ENCODE measurements at regions not wholly inside any gene's neighbourhood (a gene's known extent, or its start where the extent isn't known, plus 50 kb on each side); places are given as distances from the start of the nearest gene placed in this dataset.

DNA sequence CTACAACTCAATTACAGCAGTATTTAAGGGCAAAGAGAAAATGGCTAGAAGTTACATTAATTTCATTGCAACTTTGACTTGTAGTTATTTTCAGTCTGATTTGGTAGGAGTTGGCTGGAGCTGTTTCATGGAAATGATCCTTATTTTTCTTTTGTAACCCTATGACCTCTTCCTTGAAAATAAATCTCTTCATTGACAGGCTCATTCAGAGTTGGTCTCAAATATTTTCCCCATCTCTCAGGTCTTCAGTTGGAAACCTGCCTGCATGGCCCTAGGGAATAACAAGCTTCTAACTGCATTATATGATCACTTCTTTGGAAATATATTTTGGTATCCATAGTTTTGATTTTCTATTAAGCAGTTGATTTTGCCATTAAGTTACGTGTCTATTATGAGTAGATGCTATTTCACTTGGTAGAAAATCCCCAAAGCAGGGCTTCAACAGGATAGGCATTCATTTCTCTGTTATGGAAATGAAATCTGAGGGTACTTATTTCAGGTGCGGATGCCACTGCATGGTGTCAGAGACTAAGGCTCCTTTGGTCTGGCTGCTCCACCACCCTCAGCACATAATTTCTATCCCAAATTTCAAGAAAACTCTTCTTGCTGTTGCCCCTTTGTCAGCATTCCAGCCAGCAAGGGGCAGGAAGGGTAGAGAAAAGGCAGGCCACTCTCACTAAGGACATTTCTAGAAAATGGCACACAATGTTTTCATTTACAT lies 502.5 kb downstream of the SPRY1 start:
- DNase-seq (ENCODE audit: low read depth in 4 of 4, low spot score in 2 of 4) = no peak

DNA sequence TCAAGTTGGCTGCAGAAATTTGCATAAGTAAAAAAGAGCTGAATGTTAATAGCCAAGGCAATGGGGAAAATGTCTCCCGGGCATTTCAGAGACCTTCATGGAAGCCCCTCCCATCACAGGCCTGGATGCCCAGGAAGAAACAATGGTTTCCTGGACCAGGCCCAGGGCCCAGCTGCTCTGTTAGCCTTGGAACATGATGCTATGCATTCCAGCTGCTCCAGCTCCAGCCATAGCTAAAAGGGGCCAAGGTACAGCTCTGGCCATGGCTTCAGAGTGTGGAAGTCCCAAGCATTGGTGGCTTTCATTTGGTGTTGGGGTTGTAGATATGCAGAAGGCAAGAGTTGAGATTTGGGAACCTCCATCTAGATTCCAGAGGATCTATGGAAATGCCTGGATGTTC lies 508.3 kb downstream of the SPRY1 start:
- no peak for DNase-seq (ENCODE audit: low read depth in 4 of 4, low spot score in 2 of 4)

GRCh38 chr4:123913598-123913997 lies 517.0 kb downstream of the SPRY1 start:
- DNase-seq (ENCODE audit: low read depth in 4 of 4, low spot score in 2 of 4) = no peak

GRCh38 chr4:123916821-123917220 lies 520.2 kb downstream of the SPRY1 start:
- no peak for DNase-seq (ENCODE audit: low read depth in 4 of 4, low spot score in 2 of 4)

DNA sequence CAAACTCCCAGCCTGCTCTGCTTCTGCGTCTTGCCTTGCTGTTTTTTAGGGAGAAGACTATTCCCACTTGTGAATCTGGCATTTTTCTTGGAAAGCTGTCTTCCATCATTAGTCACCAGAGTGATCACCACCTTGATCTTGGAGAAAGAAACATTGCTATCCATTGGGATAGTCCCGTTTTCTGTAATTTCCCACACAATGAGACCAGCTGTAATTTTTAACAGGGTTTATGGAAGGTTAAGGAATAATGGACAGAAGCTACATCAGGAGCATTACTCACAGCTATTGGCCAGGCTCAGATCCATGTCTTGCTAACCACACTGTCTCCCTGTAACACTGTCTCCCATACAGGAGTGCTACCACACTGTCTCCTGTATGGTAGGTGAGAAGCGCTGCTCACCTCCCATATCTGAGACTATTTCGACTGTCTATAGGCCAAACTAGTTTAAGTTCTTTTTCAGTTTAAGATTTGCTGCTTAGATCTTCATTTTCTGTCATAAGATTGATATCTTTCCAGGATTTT lies 523.0 kb downstream of the SPRY1 start:
- DNase-seq (ENCODE audit: low read depth in 4 of 4, low spot score in 2 of 4) = no peak

DNA sequence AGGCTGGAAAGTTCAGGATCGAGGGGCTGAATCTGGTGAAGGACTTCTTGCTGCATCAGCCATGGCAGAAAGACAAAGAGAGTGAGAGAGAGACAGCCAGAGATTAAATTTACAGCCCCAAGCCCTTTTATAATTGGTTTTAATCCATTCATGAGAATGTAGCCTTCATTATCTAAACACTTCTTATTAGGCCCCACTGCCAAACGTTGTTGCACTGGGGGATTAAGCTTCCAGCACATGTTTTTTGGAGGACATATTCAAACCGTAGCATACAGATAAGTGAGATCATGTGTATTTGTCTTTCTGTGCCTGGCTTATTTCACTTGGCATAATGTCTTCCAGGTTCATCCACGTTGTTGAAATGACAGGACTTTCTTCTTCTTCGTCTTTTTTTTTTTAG lies 524.7 kb downstream of the SPRY1 start:
- no peak for DNase-seq (ENCODE audit: low read depth in 4 of 4, low spot score in 2 of 4)

DNA sequence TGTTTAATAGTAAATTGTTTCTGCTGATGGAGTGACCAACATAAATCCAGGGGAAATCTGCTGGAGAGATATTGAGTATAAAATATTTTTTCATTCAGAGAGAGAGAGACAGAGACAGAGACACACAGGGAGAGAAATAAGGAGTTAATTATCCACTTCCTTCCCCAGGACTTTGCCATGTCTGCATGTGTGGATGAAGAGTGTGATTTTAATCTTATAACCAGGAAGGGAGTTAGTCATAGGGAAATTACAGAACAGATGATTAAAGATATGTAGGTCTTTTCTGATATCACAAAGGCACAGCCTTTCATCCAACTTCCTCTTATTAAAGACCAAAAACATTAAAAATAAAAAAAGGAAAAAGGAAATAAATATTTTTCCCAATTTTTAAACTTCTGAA lies 526.3 kb downstream of the SPRY1 start:
- DNase-seq (ENCODE audit: low read depth in 4 of 4, low spot score in 2 of 4) = no peak

GRCh38 chr4:123924536-123924935 lies 527.9 kb downstream of the SPRY1 start:
- no peak for DNase-seq (ENCODE audit: low read depth in 4 of 4, low spot score in 2 of 4)

- no peak for DNase-seq (ENCODE audit: low read depth in 4 of 4, low spot score in 2 of 4)
Measured at GRCh38 chr4:123929565-123929964, 533.0 kb downstream of the SPRY1 start.

DNA sequence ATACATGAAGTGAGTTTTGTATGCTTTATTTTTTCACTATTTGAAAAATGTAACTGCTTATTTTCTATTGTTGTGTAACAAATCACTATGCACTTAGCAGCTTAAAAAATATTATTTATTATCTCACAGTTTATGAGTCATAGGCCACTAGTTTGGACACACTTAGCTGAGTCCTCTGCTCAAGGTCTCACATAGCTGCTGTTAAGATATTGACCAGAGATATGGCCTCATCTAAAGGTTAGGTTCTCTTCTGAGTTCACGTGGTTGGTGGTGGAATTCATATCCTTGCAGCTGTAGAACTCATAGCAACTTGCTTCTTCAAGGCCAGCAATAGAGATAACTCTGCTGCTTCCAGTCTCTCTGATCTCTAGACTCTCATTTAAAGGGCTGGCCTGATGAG lies 534.4 kb downstream of the SPRY1 start:
- DNase-seq (ENCODE audit: low read depth in 4 of 4, low spot score in 2 of 4) = no peak

GRCh38 chr4:123934096-123934495 lies 537.5 kb downstream of the SPRY1 start:
- DNase-seq (ENCODE audit: low read depth in 4 of 4, low spot score in 2 of 4) = no peak

DNA sequence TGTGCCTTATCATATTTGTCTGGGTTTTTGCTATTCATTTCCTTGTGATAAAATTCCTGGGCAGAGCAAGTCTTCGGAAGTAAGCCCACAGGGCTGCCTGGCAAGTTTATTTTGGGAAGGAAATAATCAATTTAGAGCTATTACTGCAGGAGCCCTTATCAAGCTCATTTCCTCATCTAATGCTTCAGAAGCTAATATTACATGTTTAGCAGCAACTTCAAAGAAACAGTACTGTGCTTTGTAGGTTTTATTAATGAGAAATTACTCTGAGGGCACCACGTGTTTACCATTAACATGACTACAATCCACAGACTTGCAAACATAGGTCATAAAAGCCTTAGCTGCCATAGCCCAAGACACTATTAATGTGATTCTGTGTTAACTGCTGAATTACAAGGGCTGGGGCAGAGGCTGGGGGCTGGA lies 540.0 kb downstream of the SPRY1 start:
- DNase-seq (ENCODE audit: low read depth in 4 of 4, low spot score in 2 of 4) = no peak

- no peak for DNase-seq (ENCODE audit: low read depth in 4 of 4, low spot score in 2 of 4)
Measured at GRCh38 chr4:123937581-123937980, 541.0 kb downstream of the SPRY1 start.

DNA sequence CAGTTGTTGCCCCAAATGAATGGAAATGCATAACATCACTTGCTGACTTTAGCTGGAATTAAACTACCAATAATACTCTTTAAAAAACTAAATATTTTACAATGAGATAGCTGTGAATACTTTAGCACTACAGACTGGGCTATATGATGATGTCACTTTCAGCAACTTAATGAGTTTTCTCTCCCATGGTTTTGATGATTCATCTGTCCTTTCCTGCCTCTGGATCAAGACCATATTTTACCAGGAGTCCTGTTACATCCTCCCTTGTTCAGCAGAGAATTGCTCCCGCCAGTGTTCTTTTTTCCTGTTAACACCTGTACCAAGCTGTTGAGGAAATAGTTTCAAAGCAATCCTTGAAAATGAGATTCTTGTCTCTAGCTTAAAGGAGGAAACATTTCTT lies 543.0 kb downstream of the SPRY1 start:
- DNase-seq (ENCODE audit: low read depth in 4 of 4, low spot score in 2 of 4) = no peak

DNA sequence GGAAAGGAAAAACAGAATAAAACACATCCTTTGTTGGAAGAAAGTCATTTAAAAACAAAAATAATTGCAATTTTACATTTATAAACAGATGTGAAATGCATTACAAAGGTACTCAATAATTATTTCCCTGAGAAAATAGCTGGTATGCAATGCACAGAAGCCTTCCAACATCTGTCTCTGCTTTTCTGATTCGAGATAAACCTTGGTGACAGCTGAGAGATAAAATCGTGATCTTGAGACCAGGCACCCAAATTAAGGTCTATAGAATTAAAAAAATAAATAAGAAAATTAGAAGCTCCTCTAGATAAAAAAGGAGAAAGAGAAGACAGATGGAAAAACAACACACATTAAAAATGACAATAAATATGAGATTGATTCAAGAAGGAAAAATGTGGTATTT lies 544.0 kb downstream of the SPRY1 start:
- no peak for DNase-seq (ENCODE audit: low read depth in 4 of 4, low spot score in 2 of 4)

GRCh38 chr4:123941306-123941705 lies 544.7 kb downstream of the SPRY1 start:
- DNase-seq (ENCODE audit: low read depth in 4 of 4, low spot score in 2 of 4) = no peak

DNA sequence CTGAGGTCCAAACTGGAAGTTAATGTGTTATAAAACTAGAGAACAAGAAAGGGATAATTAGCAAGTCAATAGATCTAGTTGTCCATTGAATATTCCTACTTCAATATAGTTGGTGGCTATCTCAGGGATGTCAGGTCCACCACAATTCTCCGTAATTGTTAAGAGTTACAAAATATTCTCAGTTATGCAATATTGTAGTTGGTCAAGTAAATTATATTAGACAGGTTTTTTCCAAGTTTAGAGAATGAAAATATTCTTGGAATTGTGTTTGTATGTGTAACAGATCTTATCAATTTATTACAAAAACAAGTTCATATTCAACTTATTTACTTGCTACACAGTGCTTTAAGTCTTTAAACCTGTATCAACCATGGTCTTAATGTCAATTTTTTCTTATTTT lies 547.4 kb downstream of the SPRY1 start:
- DNase-seq (ENCODE audit: low read depth in 4 of 4, low spot score in 2 of 4) = no peak

DNA sequence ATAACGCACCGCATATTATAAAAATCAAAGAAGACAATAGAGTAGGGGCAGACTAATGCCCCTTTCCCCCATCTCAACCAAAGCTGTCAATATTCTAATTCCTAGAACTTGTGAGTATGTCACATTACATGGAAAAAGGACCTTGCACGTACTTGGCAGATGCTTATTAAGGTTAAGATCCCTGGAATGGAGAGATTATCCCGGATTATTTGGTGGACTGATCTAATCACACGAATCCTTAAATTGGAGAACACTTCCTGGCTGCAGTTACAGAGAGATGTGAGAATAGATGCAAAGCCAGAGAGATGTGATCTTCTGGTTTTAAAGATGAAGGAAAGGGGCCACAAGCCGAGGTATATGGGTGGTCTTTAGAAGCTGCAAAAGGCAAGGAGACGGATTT lies 548.7 kb downstream of the SPRY1 start:
- DNase-seq (ENCODE audit: low read depth in 4 of 4, low spot score in 2 of 4) = no peak

- DNase-seq (ENCODE audit: low read depth in 4 of 4, low spot score in 2 of 4) = no peak
Measured at GRCh38 chr4:123950530-123950929, 553.9 kb downstream of the SPRY1 start.

DNA sequence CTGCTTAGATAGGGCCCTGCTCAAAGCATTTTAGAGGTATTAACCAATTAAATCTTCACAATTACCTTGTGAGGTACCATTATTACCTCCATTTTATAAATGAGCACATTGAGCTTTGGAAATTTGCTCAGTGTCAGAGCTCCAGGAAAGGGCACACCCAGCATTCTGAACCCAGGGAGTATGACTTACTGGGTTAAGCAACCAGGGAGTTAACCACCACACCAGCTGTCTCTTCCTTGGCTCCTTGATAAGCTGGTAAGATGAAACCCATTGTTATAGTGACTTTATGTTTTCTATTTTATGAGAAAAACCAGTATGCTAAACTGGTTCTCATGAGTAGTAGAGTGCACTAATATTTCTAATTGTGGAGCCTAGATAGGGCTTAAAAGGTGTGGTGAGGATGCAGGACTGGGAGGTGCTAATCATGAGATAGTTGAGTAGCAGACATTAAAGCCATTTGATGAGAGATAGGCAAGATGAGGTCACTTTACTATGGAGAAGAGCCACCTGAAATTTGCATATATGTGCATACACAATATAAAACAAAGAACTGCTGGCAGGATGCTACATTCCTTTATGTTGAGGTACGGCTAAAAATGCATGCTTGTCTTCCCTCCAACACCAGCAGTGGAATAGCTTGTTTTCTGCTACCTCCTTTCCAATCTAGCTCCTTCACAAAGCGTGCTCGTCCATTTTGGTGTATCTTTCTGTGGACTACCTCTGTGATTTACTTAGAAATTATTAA lies 556.1 kb downstream of the SPRY1 start:
- no peak for DNase-seq (ENCODE audit: low read depth in 4 of 4, low spot score in 2 of 4)

GRCh38 chr4:123953566-123953965 lies 557.0 kb downstream of the SPRY1 start:
- no peak for DNase-seq (ENCODE audit: low read depth in 4 of 4, low spot score in 2 of 4)

DNA sequence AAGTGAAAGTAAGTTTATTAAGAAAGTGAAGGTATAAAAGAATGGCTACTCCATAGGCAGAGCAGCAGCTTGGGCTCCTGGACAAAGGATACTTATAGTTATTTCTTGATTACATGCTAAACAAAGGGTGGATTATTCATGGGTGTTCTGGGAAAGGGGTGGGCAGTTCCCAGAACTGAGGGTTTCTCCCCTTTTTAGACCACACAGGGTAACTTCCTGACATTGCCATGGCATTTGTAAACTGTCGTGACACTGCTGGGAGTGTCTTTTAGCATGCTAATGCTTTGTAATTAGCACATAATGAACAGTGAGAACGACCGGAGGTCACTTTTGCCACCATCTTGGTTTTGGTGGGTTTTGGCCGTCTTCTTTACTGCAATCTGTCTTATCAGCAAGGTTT lies 557.6 kb downstream of the SPRY1 start:
- DNase-seq (ENCODE audit: low read depth in 4 of 4, low spot score in 2 of 4) = no peak

Data from left renal cortex interstitium (tissue), 4 donors.